MCF 10A (cell line): ENCODE measurements at regions not wholly inside any gene's neighbourhood (a gene's known extent, or its start where the extent isn't known, plus 50 kb on each side); places are given as distances from the start of the nearest gene placed in this dataset.

Source experiments
- BruUV-seq: library from RNA; stranded (reverse); fragments of 400-500 nt; replicated peaks from 2 replicates; lab custom pipeline; 2021; lab: Mats Ljungman, UMichigan
- CTCF ChIA-PET: fragments of 300-600 bp; sonication (Branson Sonifier 250); formaldehyde crosslinking; extraction: SDS; loops from one replicate; lab custom pipeline; 2021; ENCODE audit warnings: antibody characterized with exemption, inconsistent platforms; lab: Yijun Ruan, JAX
- POLR2A ChIA-PET: fragments of 300-600, 350-650 bp; sonication (Branson Sonifier 250); formaldehyde crosslinking; extraction: SDS; loops from one replicate; lab custom pipeline; 2020; ENCODE audit warnings: antibody characterized with exemption, inconsistent platforms; lab: Yijun Ruan, JAX
- DNase-seq: peaks from one replicate; pipeline ENCODE4 v3.0.0-alpha.2; 2018; ENCODE audit not compliant: unreplicated experiment
- H3K27ac Mint-ChIP-seq: one replicate; pipeline ENCODE4 v1.8.0; 2022; ENCODE audit warnings: mild to moderate bottlenecking, low read depth, mixed read lengths; ENCODE audit not compliant: unreplicated experiment
- H3K27me3 Mint-ChIP-seq: one replicate; pipeline ENCODE4 v1.8.0; 2022; ENCODE audit warnings: mixed read lengths; ENCODE audit not compliant: insufficient read depth, unreplicated experiment
- H3K36me3 Mint-ChIP-seq: one replicate; pipeline ENCODE4 v1.8.0; 2022; ENCODE audit warnings: mild to moderate bottlenecking, moderate library complexity, mixed read lengths; ENCODE audit not compliant: insufficient read depth, unreplicated experiment
- H3K4me1 Mint-ChIP-seq: one replicate; pipeline ENCODE4 v1.8.0; 2022; ENCODE audit warnings: mixed read lengths; ENCODE audit not compliant: insufficient read depth, unreplicated experiment
- H3K4me3 Mint-ChIP-seq: one replicate; pipeline ENCODE4 v1.8.0; 2022; ENCODE audit warnings: mild to moderate bottlenecking, moderate library complexity, mixed read lengths; ENCODE audit not compliant: unreplicated experiment
- H3K9me3 Mint-ChIP-seq: one replicate; pipeline ENCODE4 v1.8.0; 2022; ENCODE audit warnings: mixed read lengths; ENCODE audit not compliant: unreplicated experiment
- CTCF ChIP-seq: fragments of 200-600 bp; IDR thresholded peaks from one replicate; pipeline ENCODE4 v1.8.0; 2022; ENCODE audit warnings: antibody characterized with exemption, mild to moderate bottlenecking; ENCODE audit not compliant: unreplicated experiment
- intact Hi-C: fragments of 100-400 bp; cut with micrococcal nuclease; formaldehyde crosslinking; loops from 2 replicates; pipeline ENCODE4 v1.14.1; 2022

- Mint-ChIP-seq H3K27ac (no peak overlapping the region), H3K4me3 (no peak overlapping the region), H3K27me3 (no peaks in the 10 kb centered on the region), H3K4me1 (no peaks in the 10 kb centered on the region), H3K36me3 (no peaks in the 10 kb centered on the region), H3K9me3 (peaks cover 25% of the 10 kb centered on the region)
- intact Hi-C loops: no loop called here
- ChIA-PET CTCF (no interaction called here), POLR2A (no interaction called here)
- no peak for DNase-seq
- BruUV-seq: no TSS peak
- TF ChIP-seq CTCF: no peak
Measured at GRCh38 chr16:6484935-6485334, 847.7 kb upstream of the RBFOX1 start.

DNA sequence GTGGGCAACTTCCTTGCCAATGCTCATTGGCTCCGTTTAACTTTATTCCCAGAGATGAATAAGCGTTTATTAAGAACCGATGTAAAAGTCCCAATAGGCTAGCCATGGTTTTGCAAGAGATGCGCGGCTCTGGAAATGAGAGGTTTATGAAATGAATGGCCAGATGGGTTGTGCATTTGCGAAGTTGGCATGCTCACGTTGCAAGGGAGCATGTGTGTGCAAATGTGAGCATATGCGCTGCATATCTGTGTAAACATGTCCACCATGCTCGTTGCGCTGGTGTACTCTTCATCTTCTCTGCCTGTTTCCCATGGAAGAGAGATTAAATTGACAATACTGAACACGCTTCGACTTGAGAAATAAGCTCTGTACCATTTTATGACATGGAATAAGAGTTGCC is 848.6 kb upstream of the RBFOX1 start:
- H3K4me3 Mint-ChIP-seq: no peak overlapping the region
- H3K4me1 Mint-ChIP-seq: no peaks in the 10 kb centered on the region
- no peak for DNase-seq
- no peak overlapping the region for H3K27ac Mint-ChIP-seq
- no peaks in the 10 kb centered on the region for H3K27me3 Mint-ChIP-seq
- H3K9me3 Mint-ChIP-seq: peaks cover 25% of the 10 kb centered on the region
- H3K36me3 Mint-ChIP-seq: no peaks in the 10 kb centered on the region
- intact Hi-C loops: no loop called here
- BruUV-seq: no TSS peak
- ChIA-PET POLR2A (no interaction called here), CTCF (no interaction called here)
- TF ChIP-seq CTCF: no peak

- no TSS peak for BruUV-seq
Measured at GRCh38 chr16:6483469-6484033, 849.1 kb upstream of the RBFOX1 start.

More at GRCh38 chr16:6483469-6484033, 849.1 kb upstream of the RBFOX1 start:
- ChIA-PET CTCF (interaction anchor here (0.6 kb wide), 1 partner anchor 205 kb away, joined by 3 read pairs; no protein-coding TSS in a partner anchor), POLR2A (no interaction called here)
- Mint-ChIP-seq H3K9me3 (peaks cover 25% of the 10 kb centered on the region), H3K27me3 (no peaks in the 10 kb centered on the region), H3K4me1 (no peaks in the 10 kb centered on the region), H3K36me3 (no peaks in the 10 kb centered on the region), H3K27ac (no peak overlapping the region), H3K4me3 (no peak overlapping the region)
- no peak for DNase-seq
- intact Hi-C loops: no loop called here
- TF ChIP-seq CTCF: no peak
